A549 (cell line): ENCODE measurements at regions not wholly inside any gene's neighbourhood (a gene's known extent, or its start where the extent isn't known, plus 50 kb on each side); places are given as distances from the start of the nearest gene placed in this dataset.

Source experiments
- ATAC-seq, 2 experiments: fragments of 200-7000 bp in 1 of 2; fragments of >200 bp in 1 of 2; cut with Nextera tagmentation in 1 of 2; cut with Tn5 transposase in 1 of 2; 3 replicates each; pipeline versions ENCODE4 v1.8.0 to v1.9.1; 2018 to 2020; ENCODE audit warnings: mild to moderate bottlenecking in 1 of 2, moderate library complexity in 1 of 2
- CTCF ChIA-PET: fragments of 300-600 bp; sonication (Branson Sonifier 250); formaldehyde crosslinking; extraction: SDS; loops from one replicate; lab custom pipeline; 2021; ENCODE audit warnings: antibody characterized with exemption, inconsistent platforms; lab: Yijun Ruan, JAX
- POLR2A ChIA-PET: fragments of 350-600 bp; formaldehyde crosslinking; extraction: SDS; loops from one replicate; lab custom pipeline; 2021; ENCODE audit warnings: antibody characterized with exemption, inconsistent platforms; lab: Yijun Ruan, JAX
- DNase-seq, 2 experiments: peaks; one replicate each; pipeline versions ENCODE4 v3.0.0 to v3.0.0-alpha.2; 2011 to 2016; ENCODE audit warnings: low read depth in 1 of 2, low spot score in 1 of 2
- FAIRE-seq: peaks from 2 replicates; lab custom pipeline; 2011; peaks lifted over from hg19 to GRCh38; lab: Jason Lieb, UNC
- H3K27ac ChIP-seq, 2 experiments: fragments of >200 bp; sonication (Bioruptor Twin); formaldehyde crosslinking; 3 replicates each; pipeline ENCODE4 v1.5.1; 2016 to 2017
- H3K4me1 ChIP-seq: fragments of >200 bp; sonication (Bioruptor Twin); formaldehyde crosslinking; 3 replicates; pipeline ENCODE4 v1.6.1; 2016
- H3K4me2 ChIP-seq: fragments of >200 bp; sonication (Bioruptor Twin); formaldehyde crosslinking; 3 replicates; pipeline ENCODE4 v1.6.1; 2016
- H3K4me3 ChIP-seq: fragments of >200 bp; sonication (Bioruptor Twin); formaldehyde crosslinking; 3 replicates; pipeline ENCODE4 v1.5.1; 2016
- H3K9me3 ChIP-seq: fragments of >200 bp; sonication (Bioruptor Twin); formaldehyde crosslinking; 3 replicates; pipeline ENCODE4 v1.6.1; 2016
- CBX2 ChIP-seq: fragments of 200-600 bp; sonication (generic); IDR thresholded peaks from 2 replicates; pipeline ENCODE4 v1.6.1; 2016; ENCODE audit warnings: low read depth, mild to moderate bottlenecking, borderline replicate concordance
- CEBPB ChIP-seq, 2 experiments: fragments of >200 bp in 1 of 2; sonication (Bioruptor Twin) in 1 of 2; formaldehyde crosslinking in 1 of 2; IDR thresholded peaks; 2 replicates each; pipeline ENCODE4 v1.6.1; 2012 to 2016
- EHF ChIP-seq: fragments of 250-450 bp; sonication (Bioruptor Pico); IDR thresholded peaks from 2 replicates; pipeline ENCODE4 v1.5.0; 2020; ENCODE audit warnings: mild to moderate bottlenecking
- EHMT2 ChIP-seq: fragments of 200-600 bp; sonication (generic); IDR thresholded peaks from 2 replicates; pipeline ENCODE4 v1.6.1; 2016; ENCODE audit warnings: antibody characterized with exemption, low read depth, mild to moderate bottlenecking, moderate library complexity
- ESRRA ChIP-seq: fragments of 150-350 bp; IDR thresholded peaks from 2 replicates; pipeline ENCODE4 v1.6.1; 2014; ENCODE audit warnings: mild to moderate bottlenecking, low read length, borderline replicate concordance
- HOXA7 ChIP-seq: fragments of 250-450 bp; sonication (Bioruptor Pico); IDR thresholded peaks from 2 replicates; pipeline ENCODE4 v1.5.0; 2020; ENCODE audit warnings: mild to moderate bottlenecking, moderate library complexity
- HOXB13 ChIP-seq: fragments of 250-450 bp; sonication (Bioruptor Pico); IDR thresholded peaks from 2 replicates; pipeline ENCODE4 v1.5.0; 2020; ENCODE audit warnings: low read depth, mild to moderate bottlenecking, moderate library complexity
- JUNB ChIP-seq: fragments of >200 bp; sonication (Bioruptor Twin); formaldehyde crosslinking; IDR thresholded peaks from 2 replicates; pipeline ENCODE4 v1.6.1; 2016
- MAFK ChIP-seq: fragments of 450-650 bp; IDR thresholded peaks from 2 replicates; pipeline ENCODE4 v1.6.1; 2014; ENCODE audit not compliant: partially characterized antibody
- MAZ ChIP-seq: fragments of 150-350 bp; IDR thresholded peaks from 2 replicates; pipeline ENCODE4 v1.6.1; 2014; ENCODE audit warnings: antibody characterized with exemption, low read depth, low read length, borderline replicate concordance
- NFE2L2 ChIP-seq: fragments of 150-350 bp; conservative IDR thresholded peaks from 2 replicates; pipeline ENCODE4 v1.6.1; 2014; ENCODE audit warnings: low read length
- NR3C1 ChIP-seq: fragments of >200 bp; sonication (Bioruptor Twin); formaldehyde crosslinking; IDR thresholded peaks from 3 replicates; pipeline ENCODE4 v1.6.1; 2017
- POLR2AphosphoS2 ChIP-seq: conservative IDR thresholded peaks from 2 replicates; pipeline ENCODE4 v1.6.1; 2012; ENCODE audit warnings: low read length, improper control_type of control experiment, inconsistent platforms
- RAD21 ChIP-seq, 2 experiments: fragments of >200 bp in 1 of 2; sonication (Bioruptor Twin) in 1 of 2; formaldehyde crosslinking in 1 of 2; IDR thresholded peaks in 1 of 2; conservative IDR thresholded peaks in 1 of 2; 2 replicates in 1 of 2; 3 replicates in 1 of 2; pipeline ENCODE4 v1.6.1; 2012 to 2018; ENCODE audit warnings: inconsistent platforms in 1 of 2
- RARB ChIP-seq: fragments of 250-450 bp; sonication (Bioruptor Pico); IDR thresholded peaks from 2 replicates; pipeline ENCODE4 v1.8.0; 2021; ENCODE audit warnings: mild to moderate bottlenecking, moderate library complexity
- TP53 ChIP-seq: fragments of 250-450 bp; sonication (Bioruptor Pico); IDR thresholded peaks from 2 replicates; pipeline ENCODE4 v1.5.0; 2021; ENCODE audit warnings: mild to moderate bottlenecking, moderate library complexity
- WGBS: methylation state at CpG from one replicate; pipeline ENCODE4 v1.1.6; 2017; ENCODE audit errors: missing lambda C conversion rate; 5-methylcytosine and 5-hydroxymethylcytosine counted together
- TF ChIP-seq, protein P1 (sequence below): fragments of 450-650 bp; IDR thresholded peaks from 2 replicates; pipeline ENCODE4 v1.6.1; 2014; ENCODE audit warnings: antibody characterized with exemption
- TF ChIP-seq, protein P2 (sequence below): IDR thresholded peaks from 2 replicates; pipeline ENCODE4 v1.6.1; 2012
- TF ChIP-seq, protein P3 (sequence below): IDR thresholded peaks from 2 replicates; pipeline ENCODE4 v1.6.1; 2012; ENCODE audit warnings: low read depth, borderline replicate concordance
- TF ChIP-seq, protein P4 (sequence below): fragments of >200 bp; sonication (Bioruptor Twin); formaldehyde crosslinking; IDR thresholded peaks from 3 replicates; pipeline ENCODE4 v1.5.1; 2016

DNA sequence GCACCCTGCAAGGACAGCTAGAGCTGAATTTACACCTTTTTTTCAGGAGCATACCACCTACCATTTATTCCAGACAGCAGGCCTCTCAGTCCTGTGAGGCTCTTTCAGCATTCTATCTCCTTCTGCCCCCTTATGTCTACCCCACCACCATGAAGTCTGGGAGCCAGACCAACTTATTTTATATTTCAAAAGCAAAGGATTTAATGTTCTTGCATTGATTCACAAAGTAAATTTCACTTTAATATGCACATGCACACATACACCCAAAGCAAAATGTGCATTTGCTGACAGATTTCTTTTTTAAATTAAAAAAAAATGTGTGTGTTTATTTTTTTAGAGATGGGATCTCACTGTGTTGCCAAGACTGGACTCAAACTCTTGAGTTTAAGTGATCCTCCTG lies 264.2 kb upstream of the LRRC3B start:
- H3K4me2 ChIP-seq: no peak overlapping the region
- H3K9me3 ChIP-seq: no peaks in the 10 kb centered on the region; the same call in 2 of the 3 replicates
- ChIA-PET POLR2A (no interaction called here), CTCF (no interaction called here)
- no peak overlapping the region for H3K4me3 ChIP-seq
- H3K27ac ChIP-seq: no peak overlapping the region
- FAIRE-seq (no peak), ATAC-seq (no peak), DNase-seq (no peak)
- no peaks in the 10 kb centered on the region for H3K4me1 ChIP-seq
- TF ChIP-seq ESRRA: no peak
- TF ChIP-seq NR3C1: no peak
- TF ChIP-seq JUNB: no peak
- no peak for TF ChIP-seq TP53 (CRISPR knock-in tag)
- TF ChIP-seq RARB (CRISPR knock-in tag): no peak
- TF ChIP-seq HOXA7 (CRISPR knock-in tag): no peak
- TF ChIP-seq CBX2: no peak
- TF ChIP-seq EHMT2: no peak
- TF ChIP-seq NFE2L2: no peak
- TF ChIP-seq, protein P1, sequence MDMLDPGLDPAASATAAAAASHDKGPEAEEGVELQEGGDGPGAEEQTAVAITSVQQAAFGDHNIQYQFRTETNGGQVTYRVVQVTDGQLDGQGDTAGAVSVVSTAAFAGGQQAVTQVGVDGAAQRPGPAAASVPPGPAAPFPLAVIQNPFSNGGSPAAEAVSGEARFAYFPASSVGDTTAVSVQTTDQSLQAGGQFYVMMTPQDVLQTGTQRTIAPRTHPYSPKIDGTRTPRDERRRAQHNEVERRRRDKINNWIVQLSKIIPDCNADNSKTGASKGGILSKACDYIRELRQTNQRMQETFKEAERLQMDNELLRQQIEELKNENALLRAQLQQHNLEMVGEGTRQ: no peak
- no peak for TF ChIP-seq HOXB13
- no peak for TF ChIP-seq EHF

DNA sequence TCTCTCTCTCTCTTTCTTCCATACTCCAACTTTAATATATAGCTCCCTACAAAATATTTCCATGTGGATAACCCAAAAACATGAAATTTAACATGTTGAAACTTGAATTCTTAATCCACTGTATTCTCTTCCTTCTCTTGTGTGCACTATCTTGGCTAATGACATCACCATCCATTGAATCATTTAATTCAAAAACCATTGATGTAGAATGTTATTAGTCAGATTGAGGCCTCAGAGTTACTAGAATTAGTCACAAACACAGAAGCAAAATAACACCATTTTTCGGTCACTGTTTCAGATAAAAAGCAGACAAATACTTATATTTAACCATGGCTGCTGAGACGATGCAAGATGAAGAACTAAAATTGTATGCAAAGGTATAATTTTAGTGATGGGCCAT lies 256.9 kb upstream of the LRRC3B start:
- ATAC-seq (no peak), FAIRE-seq (no peak), DNase-seq (no peak)
- Histone ChIP-seq H3K4me1 (no peaks in the 10 kb centered on the region), H3K27ac (no peak overlapping the region), H3K4me2 (no peak overlapping the region), H3K9me3 (peaks cover 2% of the 10 kb centered on the region; the same call in 1 of the 3 replicates), H3K4me3 (no peak overlapping the region)
- CTCF ChIA-PET: no interaction called here
- POLR2A ChIA-PET: no interaction called here
- no peak for TF ChIP-seq MAFK
- TF ChIP-seq CBX2: no peak
- no peak for TF ChIP-seq EHMT2
- TF ChIP-seq, protein P2, sequence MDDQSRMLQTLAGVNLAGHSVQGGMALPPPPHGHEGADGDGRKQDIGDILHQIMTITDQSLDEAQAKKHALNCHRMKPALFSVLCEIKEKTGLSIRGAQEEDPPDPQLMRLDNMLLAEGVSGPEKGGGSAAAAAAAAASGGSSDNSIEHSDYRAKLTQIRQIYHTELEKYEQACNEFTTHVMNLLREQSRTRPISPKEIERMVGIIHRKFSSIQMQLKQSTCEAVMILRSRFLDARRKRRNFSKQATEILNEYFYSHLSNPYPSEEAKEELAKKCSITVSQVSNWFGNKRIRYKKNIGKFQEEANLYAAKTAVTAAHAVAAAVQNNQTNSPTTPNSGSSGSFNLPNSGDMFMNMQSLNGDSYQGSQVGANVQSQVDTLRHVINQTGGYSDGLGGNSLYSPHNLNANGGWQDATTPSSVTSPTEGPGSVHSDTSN: no peak
- TF ChIP-seq, protein P3, sequence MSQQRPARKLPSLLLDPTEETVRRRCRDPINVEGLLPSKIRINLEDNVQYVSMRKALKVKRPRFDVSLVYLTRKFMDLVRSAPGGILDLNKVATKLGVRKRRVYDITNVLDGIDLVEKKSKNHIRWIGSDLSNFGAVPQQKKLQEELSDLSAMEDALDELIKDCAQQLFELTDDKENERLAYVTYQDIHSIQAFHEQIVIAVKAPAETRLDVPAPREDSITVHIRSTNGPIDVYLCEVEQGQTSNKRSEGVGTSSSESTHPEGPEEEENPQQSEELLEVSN: no peak
- no peak for TF ChIP-seq CEBPB (IDR thresholded peaks at IDR 0.05)
- no peak for TF ChIP-seq POLR2AphosphoS2
- TF ChIP-seq RAD21 (conservative IDR thresholded peaks at IDR 0.05 in 1 of 2, IDR thresholded peaks at IDR 0.05 in 1 of 2): no peak
- 3% methylated on average over 2 of the region's 2 CpGs for WGBS

DNA sequence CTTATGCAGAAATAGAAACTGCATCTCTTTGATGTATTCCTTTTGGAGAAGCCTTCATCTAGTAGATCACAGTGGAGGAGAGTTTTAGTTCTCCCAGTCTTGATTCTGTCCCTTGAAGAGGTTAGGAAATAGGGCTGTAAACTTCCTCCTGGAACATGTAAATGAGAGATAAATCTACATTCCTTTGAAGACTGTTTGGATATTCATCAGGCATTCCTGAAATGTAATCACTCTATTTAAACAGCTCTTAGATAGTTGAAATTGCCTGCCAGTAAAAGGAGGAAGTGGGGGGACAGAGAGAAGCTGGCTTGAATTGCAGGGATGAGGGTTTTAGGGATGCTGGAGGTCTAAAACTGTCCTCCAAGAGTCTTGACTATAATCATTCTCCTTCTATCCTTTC lies 254.3 kb upstream of the LRRC3B start:
- FAIRE-seq (no peak), DNase-seq (no peak), ATAC-seq (no peak)
- TF ChIP-seq MAZ: no peak
- TF ChIP-seq, protein P4, sequence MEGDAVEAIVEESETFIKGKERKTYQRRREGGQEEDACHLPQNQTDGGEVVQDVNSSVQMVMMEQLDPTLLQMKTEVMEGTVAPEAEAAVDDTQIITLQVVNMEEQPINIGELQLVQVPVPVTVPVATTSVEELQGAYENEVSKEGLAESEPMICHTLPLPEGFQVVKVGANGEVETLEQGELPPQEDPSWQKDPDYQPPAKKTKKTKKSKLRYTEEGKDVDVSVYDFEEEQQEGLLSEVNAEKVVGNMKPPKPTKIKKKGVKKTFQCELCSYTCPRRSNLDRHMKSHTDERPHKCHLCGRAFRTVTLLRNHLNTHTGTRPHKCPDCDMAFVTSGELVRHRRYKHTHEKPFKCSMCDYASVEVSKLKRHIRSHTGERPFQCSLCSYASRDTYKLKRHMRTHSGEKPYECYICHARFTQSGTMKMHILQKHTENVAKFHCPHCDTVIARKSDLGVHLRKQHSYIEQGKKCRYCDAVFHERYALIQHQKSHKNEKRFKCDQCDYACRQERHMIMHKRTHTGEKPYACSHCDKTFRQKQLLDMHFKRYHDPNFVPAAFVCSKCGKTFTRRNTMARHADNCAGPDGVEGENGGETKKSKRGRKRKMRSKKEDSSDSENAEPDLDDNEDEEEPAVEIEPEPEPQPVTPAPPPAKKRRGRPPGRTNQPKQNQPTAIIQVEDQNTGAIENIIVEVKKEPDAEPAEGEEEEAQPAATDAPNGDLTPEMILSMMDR: no peak
- TF ChIP-seq, protein P2: no peak
- ChIA-PET POLR2A (no interaction called here), CTCF (no interaction called here)
- Histone ChIP-seq H3K4me3 (no peak overlapping the region), H3K4me2 (no peak overlapping the region), H3K27ac (no peak overlapping the region), H3K9me3 (0 out of 3 replicates have a peak, but pooled peaks cover 2% of the 10 kb centered on the region), H3K4me1 (no peaks in the 10 kb centered on the region)
